Neuronal stem cell (in vitro differentiated cells): ENCODE measurements at regions not wholly inside any gene's neighbourhood (a gene's known extent, or its start where the extent isn't known, plus 50 kb on each side); places are given as distances from the start of the nearest gene placed in this dataset.

Experiments
- DNase-seq: peaks from one replicate; pipeline ENCODE4 v3.0.0-alpha.2; 2013; ENCODE audit warnings: low spot score
- H2AFZ ChIP-seq: one replicate; pipeline ENCODE4 v1.6.1; 2013; ENCODE audit warnings: mild to moderate bottlenecking, low read length, inconsistent platforms
- H2AK5ac ChIP-seq: 2 replicates; pipeline ENCODE4 v1.6.1; 2013; ENCODE audit warnings: low read depth, mild to moderate bottlenecking, inconsistent platforms, low read length, moderate library complexity, mixed read lengths
- H2BK120ac ChIP-seq: 2 replicates; pipeline ENCODE4 v1.6.1; 2013; ENCODE audit warnings: low read depth, mild to moderate bottlenecking, inconsistent platforms, low read length, moderate library complexity, mixed read lengths
- H2BK12ac ChIP-seq: one replicate; pipeline ENCODE4 v1.6.1; 2013; ENCODE audit warnings: low read length, inconsistent platforms
- H2BK15ac ChIP-seq: 2 replicates; pipeline ENCODE4 v1.6.1; 2013; ENCODE audit warnings: mild to moderate bottlenecking, low read length, inconsistent platforms, mixed read lengths
- H2BK5ac ChIP-seq: one replicate; pipeline ENCODE4 v1.6.1; 2013; ENCODE audit warnings: inconsistent platforms, mild to moderate bottlenecking, low read length, moderate library complexity
- H3K14ac ChIP-seq: one replicate; pipeline ENCODE4 v1.6.1; 2013; ENCODE audit warnings: low read length, inconsistent platforms
- H3K18ac ChIP-seq: 2 replicates; pipeline ENCODE4 v1.6.1; 2013; ENCODE audit warnings: low read length, inconsistent platforms
- H3K23ac ChIP-seq: 2 replicates; pipeline ENCODE4 v1.6.1; 2013; ENCODE audit warnings: low read depth, mild to moderate bottlenecking, mixed read lengths, low read length, inconsistent platforms; ENCODE audit not compliant: poor library complexity
- H3K27ac ChIP-seq: replicated peaks from 3 replicates; pipeline ENCODE4 v1.5.1; 2013; ENCODE audit warnings: low read length, inconsistent platforms
- H3K27me3 ChIP-seq, 3 experiments: 2 replicates each; pipeline ENCODE4 v1.6.1; 2013; ENCODE audit warnings: low read length in 3 of 3, mild to moderate bottlenecking in 2 of 3, inconsistent platforms in 1 of 3, low read depth in 1 of 3, mixed read lengths in 1 of 3, moderate library complexity in 1 of 3; ENCODE audit not compliant: control insufficient read depth in 3 of 3, insufficient read depth in 3 of 3
- H3K36me3 ChIP-seq, 2 donors: replicated peaks in 1 of 2; 2 replicates each; pipeline ENCODE4 v1.6.1; 2013; ENCODE audit warnings: low read length in 2 of 2; ENCODE audit not compliant: control insufficient read depth in 2 of 2, insufficient read depth in 2 of 2
- H3K4ac ChIP-seq: 2 replicates; pipeline ENCODE4 v1.6.1; 2013; ENCODE audit warnings: inconsistent platforms, mild to moderate bottlenecking, low read length, moderate library complexity
- H3K4me1 ChIP-seq, 2 donors: 1 replicate in 1 of 2; 2 replicates in 1 of 2; pipeline ENCODE4 v1.6.1; 2013; ENCODE audit warnings: low read length in 2 of 2, low read depth in 1 of 2; ENCODE audit not compliant: control insufficient read depth in 2 of 2, insufficient read depth in 1 of 2
- H3K4me2 ChIP-seq: one replicate; pipeline ENCODE4 v1.6.1; 2013; ENCODE audit warnings: mild to moderate bottlenecking, low read length, inconsistent platforms; ENCODE audit not compliant: insufficient read depth, poor library complexity, severe bottlenecking
- H3K4me3 ChIP-seq, 2 donors: 2 replicates each; pipeline ENCODE4 v1.5.1; 2013; ENCODE audit warnings: low read length in 2 of 2, mild to moderate bottlenecking in 2 of 2, inconsistent platforms in 1 of 2, moderate library complexity in 1 of 2
- H3K79me1 ChIP-seq: one replicate; pipeline ENCODE4 v1.6.1; 2013; ENCODE audit warnings: low read depth, mild to moderate bottlenecking, inconsistent platforms, low read length, moderate library complexity
- H3K9ac ChIP-seq: one replicate; pipeline ENCODE4 v1.6.1; 2013; ENCODE audit warnings: mild to moderate bottlenecking, low read depth, low read length, inconsistent platforms; ENCODE audit not compliant: poor library complexity
- H3K9me3 ChIP-seq, 2 donors: replicated peaks in 1 of 2; 2 replicates each; pipeline versions ENCODE3 to v1.6.1; 2013; ENCODE audit warnings: low read length in 2 of 2, mild to moderate bottlenecking in 2 of 2, inconsistent platforms in 1 of 2, low read depth in 1 of 2, mixed read lengths in 1 of 2, moderate library complexity in 1 of 2; ENCODE audit not compliant: control insufficient read depth in 2 of 2, insufficient read depth in 1 of 2
- H4K8ac ChIP-seq: one replicate; pipeline ENCODE4 v1.6.1; 2013; ENCODE audit warnings: low read depth, mild to moderate bottlenecking, inconsistent platforms, low read length, moderate library complexity
- H4K91ac ChIP-seq: one replicate; pipeline ENCODE4 v1.6.1; 2013; ENCODE audit warnings: low read length, low read depth, mild to moderate bottlenecking, inconsistent platforms; ENCODE audit not compliant: poor library complexity
- WGBS, 2 donors: extraction: QIAGEN DNeasy Blood & Tissue Kit; methylation state at CpG; one replicate each; pipeline ENCODE4 v1.1.7; 2013; ENCODE audit warnings: missing lambda C conversion rate in 2 of 2, mixed read lengths in 1 of 2; ENCODE audit not compliant: insufficient read length in 2 of 2, insufficient replicate concordance in 1 of 2; ENCODE audit errors: extremely low coverage in 2 of 2; 5-methylcytosine and 5-hydroxymethylcytosine counted together

DNA sequence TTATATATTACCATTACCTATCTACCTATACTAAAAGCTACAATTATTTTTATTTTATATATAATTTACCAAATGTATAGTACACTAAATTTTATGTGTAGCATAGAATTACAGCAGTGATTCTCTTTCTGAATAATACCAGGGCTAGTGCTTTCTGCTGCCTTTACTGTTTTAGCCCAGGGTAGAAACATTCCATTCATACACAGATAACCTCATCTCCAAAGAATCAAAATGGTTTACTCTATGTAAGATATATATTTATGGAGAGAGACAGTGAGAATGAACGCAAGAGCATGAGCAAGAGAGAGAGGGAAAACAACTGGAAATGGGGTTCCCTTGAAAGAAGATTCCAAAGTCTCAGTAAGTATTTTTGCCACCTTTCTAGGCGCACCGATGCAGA lies 56.3 kb upstream of the ATXN1 start:
- Histone ChIP-seq H3K27me3 (peaks cover 0 to 4% (median 0%) of the 10 kb centered on the region in 3 experiments), H3K79me1 (no peaks in the 10 kb centered on the region), H2AK5ac (no peak overlapping the region), H2AFZ (no peak overlapping the region), H3K14ac (no peak overlapping the region), H3K9ac (no peak overlapping the region), H4K91ac (no peak overlapping the region), H3K4me1 (no peaks in the 10 kb centered on the region), H3K9me3 (peaks cover 0 to 3% of the 10 kb centered on the region in 2 donors), H2BK120ac (no peak overlapping the region), H3K4me2 (no peak overlapping the region), H3K4me3 (no peak overlapping the region), H3K4ac (no peak overlapping the region), H2BK12ac (no peak overlapping the region), H2BK15ac (no peak overlapping the region), H4K8ac (no peak overlapping the region), H3K18ac (no peak overlapping the region), H3K27ac (no peak overlapping the region), H2BK5ac (no peak overlapping the region), H3K36me3 (no peaks in the 10 kb centered on the region), H3K23ac (no peak overlapping the region)
- DNase-seq, result no peak
- WGBS, 2 donors, result no CpG with 5 or more reads among the region's 3 CpGs

DNA sequence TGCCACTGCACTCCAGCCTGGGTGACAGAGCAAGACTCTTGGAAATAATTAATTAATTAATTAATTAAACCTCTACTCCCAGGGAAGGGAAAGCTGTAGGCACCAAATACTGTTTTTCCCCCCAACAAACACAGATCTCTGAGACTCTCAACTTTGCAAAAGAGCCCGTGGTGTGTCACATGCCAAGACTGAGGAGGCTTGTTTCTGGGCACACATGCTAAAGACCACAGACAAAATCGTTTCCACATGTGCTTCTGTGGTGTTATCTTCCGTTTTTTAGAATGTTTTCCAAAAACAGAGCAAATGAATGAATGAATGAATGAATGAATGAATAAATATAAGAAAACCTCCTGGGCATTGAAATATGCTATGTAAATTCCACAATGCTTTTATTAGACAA lies 55.6 kb upstream of the ATXN1 start:
- peaks cover 0 to 3% of the 10 kb centered on the region in 2 donors for H3K9me3 ChIP-seq
- H3K4me2 ChIP-seq, result no peak overlapping the region
- no peak overlapping the region for H3K14ac ChIP-seq
- peaks cover 0 to under 1% (median 0%) of the 10 kb centered on the region in 3 experiments for H3K27me3 ChIP-seq
- no peak overlapping the region for H4K8ac ChIP-seq
- H3K79me1 ChIP-seq, result no peaks in the 10 kb centered on the region
- no peak overlapping the region for H4K91ac ChIP-seq
- no peak overlapping the region for H3K4ac ChIP-seq
- H3K27ac ChIP-seq, result no peak overlapping the region
- no peaks in the 10 kb centered on the region for H3K36me3 ChIP-seq
- H3K23ac ChIP-seq, result no peak overlapping the region
- no peaks in the 10 kb centered on the region for H3K4me1 ChIP-seq
- H2BK120ac ChIP-seq, result no peak overlapping the region
- H2BK12ac ChIP-seq, result no peak overlapping the region
- H2AK5ac ChIP-seq, result no peak overlapping the region
- no peak overlapping the region for H2BK5ac ChIP-seq
- WGBS, 2 donors, result no CpG with 5 or more reads among the region's 3 CpGs
- no peak overlapping the region for H3K9ac ChIP-seq
- H3K18ac ChIP-seq, result no peak overlapping the region
- no peak overlapping the region for H2AFZ ChIP-seq
- H2BK15ac ChIP-seq, result no peak overlapping the region
- no peak for DNase-seq
- no peak overlapping the region for H3K4me3 ChIP-seq

DNA sequence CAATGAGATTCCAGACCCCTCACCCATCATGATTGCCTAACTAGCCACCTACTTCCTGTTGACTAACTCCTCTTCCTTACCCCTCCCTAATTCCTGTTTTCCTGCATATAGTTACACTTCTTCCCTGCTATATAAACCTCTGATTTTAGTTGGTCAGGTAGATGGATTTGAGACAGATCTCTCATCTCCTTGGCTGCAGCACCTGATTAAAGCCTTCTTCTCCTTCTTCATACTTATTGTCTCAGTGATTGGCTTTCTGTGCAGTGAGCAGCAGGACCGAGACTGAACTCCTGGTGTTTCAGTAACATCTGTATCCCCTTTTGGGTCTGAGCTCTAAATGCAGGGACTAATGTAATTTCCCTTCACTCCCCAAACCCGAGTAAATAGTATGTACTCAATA lies 51.7 kb upstream of the ATXN1 start:
- Histone ChIP-seq H3K79me1 (no peaks in the 10 kb centered on the region), H2AK5ac (no peak overlapping the region), H3K23ac (no peak overlapping the region), H3K4me1 (no peaks in the 10 kb centered on the region), H4K8ac (no peak overlapping the region), H3K27ac (no peak overlapping the region), H3K4ac (no peak overlapping the region), H3K27me3 (no peaks in the 10 kb centered on the region), H3K9me3 (peaks cover 0 to 3% of the 10 kb centered on the region in 2 donors), H3K9ac (no peak overlapping the region), H2BK12ac (no peak overlapping the region), H3K4me3 (no peak overlapping the region), H2BK5ac (no peak overlapping the region), H3K36me3 (no peaks in the 10 kb centered on the region), H3K14ac (no peak overlapping the region), H2BK15ac (no peak overlapping the region), H3K4me2 (no peak overlapping the region), H2AFZ (no peak overlapping the region), H2BK120ac (no peak overlapping the region), H3K18ac (no peak overlapping the region), H4K91ac (no peak overlapping the region)
- no CpG with 5 or more reads among the region's 2 CpGs for WGBS, 2 donors
- DNase-seq, result no peak

DNA sequence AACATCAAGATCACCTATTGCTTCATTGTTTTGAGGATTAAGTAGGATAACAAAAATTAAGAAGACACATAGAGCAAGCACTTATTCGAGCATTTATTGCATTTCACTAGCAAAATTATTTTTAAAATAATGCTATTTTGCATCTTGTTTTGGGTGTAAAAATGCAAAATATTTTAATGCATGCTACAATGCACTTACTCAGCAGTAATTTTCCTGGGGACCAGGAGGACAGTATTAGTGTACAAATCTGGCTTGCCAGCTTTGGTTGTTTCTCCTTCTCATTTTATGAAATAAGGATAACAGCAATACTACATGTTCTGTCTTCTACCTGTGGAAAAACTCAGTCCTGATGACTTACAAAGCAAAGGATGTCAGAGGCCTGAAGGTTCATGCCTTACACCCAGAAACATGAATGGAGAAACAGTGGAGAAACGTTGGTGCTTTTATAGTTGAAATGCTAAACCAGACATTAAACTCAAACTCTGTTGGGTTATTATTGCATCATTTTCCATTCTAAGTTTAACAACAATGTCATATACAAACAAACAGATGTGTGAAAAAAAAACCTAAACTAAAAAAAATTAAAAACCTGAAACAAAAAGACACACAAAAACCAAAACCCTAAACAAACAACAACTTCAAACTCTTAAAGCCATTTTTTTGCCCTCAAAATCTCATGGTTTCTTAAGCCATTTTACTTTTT lies 50.2 kb upstream of the ATXN1 start:
- no CpG with 5 or more reads among the region's 2 CpGs for WGBS, 2 donors
- Histone ChIP-seq H3K79me1 (no peaks in the 10 kb centered on the region), H2BK120ac (no peak overlapping the region)

More for the DNA sequence above, 50.2 kb upstream of the ATXN1 start:
- H3K4me3 ChIP-seq, result no peak overlapping the region
- H3K4me2 ChIP-seq, result no peak overlapping the region
- H4K8ac ChIP-seq, result no peak overlapping the region
- H2BK12ac ChIP-seq, result no peak overlapping the region
- H4K91ac ChIP-seq, result no peak overlapping the region
- H2AK5ac ChIP-seq, result no peak overlapping the region
- no peak overlapping the region for H2BK5ac ChIP-seq
- H3K4ac ChIP-seq, result no peak overlapping the region
- H2AFZ ChIP-seq, result no peak overlapping the region
- H3K9me3 ChIP-seq, result peaks cover 0 to 3% of the 10 kb centered on the region in 2 donors
- H3K9ac ChIP-seq, result no peak overlapping the region
- DNase-seq, result no peak
- H3K23ac ChIP-seq, result no peak overlapping the region
- no peak overlapping the region for H3K14ac ChIP-seq
- H3K27me3 ChIP-seq, result no peaks in the 10 kb centered on the region
- H3K4me1 ChIP-seq, result no peaks in the 10 kb centered on the region
- no peaks in the 10 kb centered on the region for H3K36me3 ChIP-seq
- no peak overlapping the region for H3K18ac ChIP-seq
- no peak overlapping the region for H3K27ac ChIP-seq
- no peak overlapping the region for H2BK15ac ChIP-seq
